ENCODE measurements at regions not wholly inside any gene's neighbourhood (a gene's known extent, or its start where the extent isn't known, plus 50 kb on each side); places are given as distances from the start of the nearest gene placed in this dataset.
"Not testable (repeated sequence)": the region's sequence is repeated elsewhere in the genome, so short reads cannot be mapped to it uniquely, and the experiment has no call there.

- Histone ChIP-seq H4K20me1 (ENCODE audit: insufficient read depth, low read length) (no peaks in the 10 kb centered on the region), H3K9me3 (ENCODE audit: insufficient read depth, low read depth, low read length) (no peaks in the 10 kb centered on the region), H2AFZ (ENCODE audit: low read depth, low read length) (no peak overlapping the region), H3K79me2 (ENCODE audit: insufficient read depth, low read length) (no peaks in the 10 kb centered on the region), H3K36me3 (ENCODE audit: insufficient read depth, low read length) (no peaks in the 10 kb centered on the region), H3K4me3 (ENCODE audit: insufficient read depth, low read depth, low read length) (no peak overlapping the region), H3K27me3 (ENCODE audit: insufficient read depth, low read length) (no peaks in the 10 kb centered on the region), H3K9ac (ENCODE audit: low read length) (no peak overlapping the region), H3K4me2 (ENCODE audit: low read length) (no peak overlapping the region), H3K27ac (ENCODE audit: low read depth, low read length) (no peak overlapping the region), H3K4me1 (ENCODE audit: insufficient read depth, low read length) (no peaks in the 10 kb centered on the region)
- H3K36me3 Mint-ChIP-seq (ENCODE audit: low read depth, unreplicated experiment), result no peaks in the 10 kb centered on the region
- no peaks in the 10 kb centered on the region for H3K27me3 Mint-ChIP-seq (ENCODE audit: low read depth, unreplicated experiment)
- peaks cover 2% of the 10 kb centered on the region for H3K9me3 Mint-ChIP-seq (ENCODE audit: unreplicated experiment)
- no peaks in the 10 kb centered on the region for H3K4me1 Mint-ChIP-seq (ENCODE audit: low read depth, unreplicated experiment)
- no peak overlapping the region for H3K4me3 Mint-ChIP-seq (ENCODE audit: unreplicated experiment)
- TF ChIP-seq EZH2 (IDR thresholded peaks at IDR 0.05; ENCODE audit: insufficient read depth, low read length) (no peak), CTCF (IDR thresholded peaks at IDR 0.05; ENCODE audit: insufficient read depth, low read depth, low read length) (no peak)
- FAIRE-seq (no peak), DNase-seq (ENCODE audit: low read depth) (no peak)
- no peak overlapping the region for H3K27ac Mint-ChIP-seq (ENCODE audit: unreplicated experiment)
Measured at GRCh38 chr1:118555638-118556037, 370.6 kb upstream of the SPAG17 start.

- no peaks in the 10 kb centered on the region for H3K79me2 ChIP-seq (ENCODE audit: insufficient read depth, low read length)
- H3K27me3 ChIP-seq (ENCODE audit: insufficient read depth, low read length), result no peaks in the 10 kb centered on the region
- H3K36me3 Mint-ChIP-seq (ENCODE audit: low read depth, unreplicated experiment), result no peaks in the 10 kb centered on the region
- no peaks in the 10 kb centered on the region for H3K4me1 Mint-ChIP-seq (ENCODE audit: low read depth, unreplicated experiment)
- H3K27ac ChIP-seq (ENCODE audit: low read depth, low read length), result no peak overlapping the region
- H3K4me1 ChIP-seq (ENCODE audit: insufficient read depth, low read length), result no peaks in the 10 kb centered on the region
- no peaks in the 10 kb centered on the region for H3K36me3 ChIP-seq (ENCODE audit: insufficient read depth, low read length)
- no peak overlapping the region for H3K27ac Mint-ChIP-seq (ENCODE audit: unreplicated experiment)
- H3K9me3 ChIP-seq (ENCODE audit: insufficient read depth, low read depth, low read length), result no peaks in the 10 kb centered on the region
- FAIRE-seq, result no peak
- H3K27me3 Mint-ChIP-seq (ENCODE audit: low read depth, unreplicated experiment), result peaks cover 5% of the 10 kb centered on the region
- no peak overlapping the region for H2AFZ ChIP-seq (ENCODE audit: low read depth, low read length)
- no peaks in the 10 kb centered on the region for H4K20me1 ChIP-seq (ENCODE audit: insufficient read depth, low read length)
- DNase-seq (ENCODE audit: low read depth), result no peak
- H3K4me3 ChIP-seq (ENCODE audit: insufficient read depth, low read depth, low read length), result no peak overlapping the region
- no peak overlapping the region for H3K4me3 Mint-ChIP-seq (ENCODE audit: unreplicated experiment)
- TF ChIP-seq EZH2 (IDR thresholded peaks at IDR 0.05; ENCODE audit: insufficient read depth, low read length), result no peak
- TF ChIP-seq CTCF (IDR thresholded peaks at IDR 0.05; ENCODE audit: insufficient read depth, low read depth, low read length), result no peak
- no peak overlapping the region for H3K9ac ChIP-seq (ENCODE audit: low read length)
- H3K4me2 ChIP-seq (ENCODE audit: low read length), result no peak overlapping the region
- H3K9me3 Mint-ChIP-seq (ENCODE audit: unreplicated experiment), result peaks cover 3% of the 10 kb centered on the region
Measured at GRCh38 chr1:118535901-118536300, 350.9 kb upstream of the SPAG17 start.

GRCh38 chr1:118511922-118512321 is 326.9 kb upstream of the SPAG17 start:
- H3K79me2 ChIP-seq (ENCODE audit: insufficient read depth, low read length); H3K4me2 ChIP-seq (ENCODE audit: low read length); H3K4me3 ChIP-seq (ENCODE audit: insufficient read depth, low read depth, low read length); H3K27me3 Mint-ChIP-seq (ENCODE audit: low read depth, unreplicated experiment); H2AFZ ChIP-seq (ENCODE audit: low read depth, low read length); H3K36me3 Mint-ChIP-seq (ENCODE audit: low read depth, unreplicated experiment); H3K4me1 Mint-ChIP-seq (ENCODE audit: low read depth, unreplicated experiment); FAIRE-seq; H3K4me1 ChIP-seq (ENCODE audit: insufficient read depth, low read length); H3K9me3 Mint-ChIP-seq (ENCODE audit: unreplicated experiment); H3K9ac ChIP-seq (ENCODE audit: low read length); H3K27ac Mint-ChIP-seq (ENCODE audit: unreplicated experiment); H4K20me1 ChIP-seq (ENCODE audit: insufficient read depth, low read length); H3K27ac ChIP-seq (ENCODE audit: low read depth, low read length); H3K36me3 ChIP-seq (ENCODE audit: insufficient read depth, low read length); H3K9me3 ChIP-seq (ENCODE audit: insufficient read depth, low read depth, low read length); H3K4me3 Mint-ChIP-seq (ENCODE audit: unreplicated experiment); H3K27me3 ChIP-seq (ENCODE audit: insufficient read depth, low read length); DNase-seq (ENCODE audit: low read depth): not testable (repeated sequence)

Measured in astrocyte (in vitro differentiated cells and primary cell).